Activated CD8-positive, alpha-beta memory T cell treated with anti-CD3 and anti-CD28 coated beads for 24 hours (primary cell): ENCODE measurements at regions not wholly inside any gene's neighbourhood (a gene's known extent, or its start where the extent isn't known, plus 50 kb on each side); places are given as distances from the start of the nearest gene placed in this dataset.
"Not testable (repeated sequence)": the region's sequence is repeated elsewhere in the genome, so short reads cannot be mapped to it uniquely, and the experiment has no call there.

Source experiments
- DNase-seq: peaks from one replicate; pipeline ENCODE4 v3.0.0-alpha.2; 2020

GRCh38 chr7:9919-10318, 182.5 kb upstream of the FAM20C start:
- not testable (repeated sequence) for DNase-seq

- DNase-seq = peak; percentile 42
These were observed 159.6 kb upstream of the FAM20C start for GRCh38 chr7:32565-33280.

DNA sequence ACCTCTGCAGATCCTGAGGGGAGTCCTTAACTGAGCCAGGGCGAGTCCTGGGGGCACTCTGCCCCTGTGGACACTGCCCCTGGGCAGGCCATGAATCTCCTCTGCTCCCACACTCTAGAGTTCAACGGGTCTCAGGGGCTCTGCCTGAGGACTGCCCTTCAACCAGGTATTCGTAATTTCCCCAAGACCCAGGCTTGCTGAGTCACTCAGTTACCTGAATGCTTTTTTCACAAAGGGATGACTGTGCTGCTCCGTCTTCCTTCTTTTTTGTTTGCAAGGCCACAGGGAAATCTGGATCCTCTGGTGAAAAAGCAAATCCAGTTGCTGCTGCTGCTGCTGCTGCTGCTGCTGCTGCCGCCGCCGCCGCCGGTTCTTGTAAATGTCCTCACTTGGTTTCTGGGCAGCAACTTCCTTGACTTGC, 157.2 kb upstream of the FAM20C start:
- not testable (repeated sequence) for DNase-seq

DNA sequence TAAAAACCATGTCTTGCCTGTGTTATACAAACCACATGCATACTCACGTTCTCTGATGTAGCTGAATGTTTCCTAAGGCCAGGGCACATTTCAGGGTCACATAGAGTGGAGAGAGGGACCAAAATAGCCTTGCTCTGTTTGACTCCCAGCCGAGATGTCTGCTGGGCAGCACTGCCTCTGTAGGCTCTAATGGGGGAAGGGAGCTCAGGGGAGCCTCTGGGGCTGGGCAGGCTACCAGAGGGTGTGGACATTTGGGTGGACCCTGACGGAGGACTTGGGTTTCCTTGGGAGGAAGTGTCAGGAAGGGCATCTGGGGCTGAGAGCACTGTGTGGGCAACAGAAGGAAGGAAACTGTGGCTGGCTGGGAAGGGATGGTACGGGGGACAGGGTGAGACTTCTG, 155.8 kb upstream of the FAM20C start:
- not testable (repeated sequence) for DNase-seq

DNA sequence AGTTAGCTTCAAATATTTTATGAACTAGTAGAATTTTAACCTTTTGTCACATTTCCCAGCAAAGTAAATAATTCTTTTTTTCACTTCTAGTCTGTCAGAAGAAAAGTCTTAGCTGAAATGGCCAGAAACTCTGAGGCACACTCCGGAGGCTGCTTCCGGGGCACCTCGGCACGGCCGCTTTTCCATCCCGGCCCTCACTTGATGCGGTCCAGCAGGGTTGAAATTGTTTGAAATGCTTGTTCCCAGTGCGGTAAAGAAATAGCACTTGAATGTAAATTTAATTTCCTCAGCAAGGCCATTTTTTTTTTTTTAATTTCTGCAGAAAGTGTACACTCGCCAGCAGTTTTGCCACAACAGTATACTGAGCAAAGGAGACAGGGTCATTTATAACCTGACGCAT, 154.7 kb upstream of the FAM20C start:
- not testable (repeated sequence) for DNase-seq

DNA sequence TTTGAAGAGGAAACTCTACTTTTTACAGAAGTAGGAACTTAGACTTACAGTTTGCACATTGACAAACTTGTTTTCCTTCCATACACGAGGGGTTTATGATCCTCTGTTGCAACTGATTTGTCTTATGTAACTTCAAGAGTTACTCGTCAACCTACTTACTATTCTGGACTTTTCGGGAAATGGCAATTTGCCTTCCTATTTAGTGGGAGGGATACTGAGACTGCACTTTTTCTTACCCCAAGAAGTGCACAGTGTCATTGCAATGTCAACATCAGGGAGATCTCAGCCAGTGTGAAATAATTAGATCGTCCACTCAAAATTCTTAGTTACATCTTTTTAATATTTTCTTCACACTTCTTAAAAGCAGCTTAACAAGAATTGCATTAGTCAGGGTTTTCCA, 153.9 kb upstream of the FAM20C start:
- not testable (repeated sequence) for DNase-seq

DNA sequence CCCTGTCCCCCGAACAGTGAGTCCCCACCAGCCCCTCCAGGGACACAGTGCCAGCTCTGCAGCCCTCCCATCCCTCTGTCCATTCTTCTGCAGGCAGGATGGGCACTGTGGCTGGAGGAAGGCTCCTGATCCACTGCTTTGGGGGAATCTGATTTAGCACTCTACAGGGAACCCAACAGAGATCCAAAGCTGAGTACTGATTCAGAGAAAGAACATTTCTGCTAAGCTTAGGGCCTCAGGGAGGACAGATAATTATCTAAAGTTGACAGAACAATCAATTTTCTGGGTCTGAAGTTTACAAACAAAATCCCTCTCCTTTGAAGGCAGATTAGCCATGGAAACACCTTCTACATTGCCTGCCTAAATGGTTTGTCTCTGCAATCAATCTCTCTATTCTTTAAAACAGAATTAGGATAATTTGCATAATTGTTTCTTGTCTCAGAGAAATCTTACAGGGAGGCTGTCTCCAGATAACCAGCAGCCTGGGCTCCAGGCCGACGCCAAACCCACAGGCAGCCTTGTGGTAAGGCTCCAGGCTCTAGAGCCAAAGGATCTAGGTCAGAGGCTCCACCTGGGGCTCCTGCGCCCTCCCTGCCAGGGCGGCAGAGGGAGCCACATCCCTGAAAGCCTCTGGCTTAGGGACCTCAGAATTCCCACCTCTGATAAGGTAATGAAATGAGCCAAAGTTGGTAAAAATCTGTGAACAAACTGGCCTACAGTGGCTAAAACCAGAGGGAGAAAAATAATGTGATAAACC, 152.2 kb upstream of the FAM20C start:
- DNase-seq = not testable (repeated sequence)

GRCh38 chr7:40799-41750, 151.3 kb upstream of the FAM20C start:
- peak; percentile 17 for DNase-seq

DNA sequence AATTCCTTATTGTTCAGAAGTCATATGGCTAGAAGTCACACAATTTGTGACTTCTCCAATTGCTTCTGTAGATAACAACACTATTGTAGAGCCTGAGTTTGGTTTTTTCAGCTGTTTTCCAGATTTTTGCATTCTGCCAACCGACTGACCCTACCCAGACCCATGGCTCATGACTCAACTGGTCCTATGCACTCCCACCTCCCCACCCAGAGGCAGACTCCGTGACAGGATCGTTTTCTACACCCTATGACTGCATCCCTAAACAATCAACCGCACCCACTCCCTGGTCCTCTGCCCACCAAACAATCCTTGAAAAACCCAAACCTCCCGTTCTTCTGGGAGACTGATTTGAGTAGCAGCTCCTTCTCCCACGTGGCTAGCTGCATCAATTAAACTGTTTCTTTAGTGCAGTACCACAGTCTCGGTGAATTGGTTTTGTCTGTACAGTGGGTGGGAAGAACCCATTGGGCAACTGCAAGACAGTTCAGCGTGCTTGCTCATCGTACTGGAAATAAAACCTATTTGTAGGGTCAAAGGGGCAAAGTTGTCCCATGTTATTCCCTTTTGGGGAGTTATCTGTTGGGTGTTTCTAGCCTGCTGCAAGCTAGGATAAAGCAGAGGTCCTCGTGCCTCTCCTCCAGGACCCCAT, 150.3 kb upstream of the FAM20C start:
- DNase-seq = no peak

- peak; percentile 41 for DNase-seq
These were observed 148.4 kb upstream of the FAM20C start for GRCh38 chr7:43791-44540.

GRCh38 chr7:44541-44896, 147.9 kb upstream of the FAM20C start:
- no peak for DNase-seq

- DNase-seq = peak; percentile 26
These were observed 147.0 kb upstream of the FAM20C start for GRCh38 chr7:45106-46090.

DNA sequence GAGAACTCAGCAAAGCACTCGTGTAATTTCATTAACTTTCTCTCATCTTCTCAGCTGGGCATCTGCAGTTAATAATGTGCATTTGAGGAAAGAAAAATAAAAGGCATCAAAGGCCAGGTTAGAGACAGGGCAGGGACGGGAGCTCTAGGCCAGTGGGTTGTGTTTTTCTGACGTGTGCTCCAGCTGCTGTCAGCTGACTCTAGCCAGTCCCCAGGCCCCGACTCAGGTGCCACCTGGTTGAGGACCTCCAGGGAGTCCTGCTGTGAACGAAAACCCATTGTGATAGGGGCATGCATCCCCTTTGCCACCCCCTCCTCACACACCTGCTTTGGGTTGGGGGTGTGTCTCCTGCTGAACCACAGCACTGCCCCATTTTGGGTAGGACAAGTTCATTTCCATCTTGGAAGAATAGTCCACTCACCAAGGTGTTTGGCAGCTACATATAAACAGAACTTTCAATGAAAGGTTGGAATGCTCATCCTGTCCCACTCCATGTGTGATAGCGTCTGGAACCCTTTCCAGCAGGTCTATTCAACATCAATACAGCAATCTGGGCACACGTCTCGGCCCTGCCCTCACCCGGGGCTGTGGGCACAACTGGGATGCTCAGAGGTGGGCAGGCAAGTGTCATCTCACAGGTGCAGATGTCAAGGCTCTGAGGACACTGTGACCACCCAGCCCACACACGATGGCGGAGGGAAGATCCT, 146.1 kb upstream of the FAM20C start:
- peak; percentile 28 for DNase-seq

DNA sequence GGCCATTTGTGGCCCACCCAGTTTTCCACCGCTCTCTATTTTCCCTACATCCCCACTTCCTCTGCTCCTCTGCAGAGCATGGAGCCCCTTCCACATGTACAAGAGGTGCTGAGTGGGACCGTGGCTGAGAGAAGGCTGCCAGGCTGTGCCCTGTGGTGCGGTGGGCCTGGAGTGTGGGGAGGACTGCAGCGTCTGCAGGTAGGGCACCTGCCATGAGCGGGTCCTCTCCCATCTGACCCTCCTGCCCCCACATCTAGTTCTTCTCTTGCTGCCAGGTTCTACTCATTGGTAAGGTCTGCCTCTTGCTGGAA, 145.6 kb upstream of the FAM20C start:
- DNase-seq = no peak

GRCh38 chr7:51456-52068, 140.8 kb upstream of the FAM20C start:
- no peak for DNase-seq

GRCh38 chr7:52100-52499, 140.3 kb upstream of the FAM20C start:
- DNase-seq = no peak

DNA sequence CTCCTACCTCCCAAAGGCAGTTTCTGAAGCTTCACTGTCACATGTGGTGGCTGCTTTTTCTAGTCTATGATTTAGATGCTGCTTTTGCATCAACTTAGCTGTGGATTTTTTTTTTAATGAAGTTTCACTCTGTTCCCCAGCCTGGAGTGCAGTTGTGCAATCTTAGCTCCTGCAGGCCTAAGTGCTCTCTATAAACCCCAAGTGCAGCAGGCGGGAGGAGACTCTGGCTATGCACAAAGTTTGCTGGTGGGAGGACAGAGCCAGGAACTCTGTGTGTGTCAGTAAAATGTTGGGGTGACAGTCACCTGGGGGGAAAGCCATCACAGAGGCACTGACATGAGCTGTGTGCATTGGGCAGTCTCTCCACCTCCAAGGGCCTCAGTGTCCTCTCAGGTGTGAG, 138.8 kb upstream of the FAM20C start:
- no peak for DNase-seq

DNA sequence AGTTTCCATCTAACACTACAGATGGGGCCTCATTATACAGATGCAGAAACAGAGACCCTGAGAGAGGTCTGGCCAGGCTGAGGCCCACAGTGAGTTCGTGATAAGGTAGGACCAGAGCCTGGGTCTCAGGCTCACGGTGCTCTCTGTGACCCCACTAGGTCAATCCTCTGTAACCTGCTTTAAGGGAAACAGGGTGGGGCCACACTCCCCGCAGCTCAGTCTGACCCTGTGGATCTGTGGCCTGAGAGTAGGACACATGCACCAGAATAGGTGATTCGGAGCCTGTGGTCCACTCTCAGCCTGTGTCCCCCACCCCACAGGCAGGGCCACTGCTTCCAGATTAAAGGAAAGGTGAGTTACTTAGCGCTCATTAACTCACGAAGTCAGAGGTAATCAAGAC, 137.8 kb upstream of the FAM20C start:
- no peak for DNase-seq

DNA sequence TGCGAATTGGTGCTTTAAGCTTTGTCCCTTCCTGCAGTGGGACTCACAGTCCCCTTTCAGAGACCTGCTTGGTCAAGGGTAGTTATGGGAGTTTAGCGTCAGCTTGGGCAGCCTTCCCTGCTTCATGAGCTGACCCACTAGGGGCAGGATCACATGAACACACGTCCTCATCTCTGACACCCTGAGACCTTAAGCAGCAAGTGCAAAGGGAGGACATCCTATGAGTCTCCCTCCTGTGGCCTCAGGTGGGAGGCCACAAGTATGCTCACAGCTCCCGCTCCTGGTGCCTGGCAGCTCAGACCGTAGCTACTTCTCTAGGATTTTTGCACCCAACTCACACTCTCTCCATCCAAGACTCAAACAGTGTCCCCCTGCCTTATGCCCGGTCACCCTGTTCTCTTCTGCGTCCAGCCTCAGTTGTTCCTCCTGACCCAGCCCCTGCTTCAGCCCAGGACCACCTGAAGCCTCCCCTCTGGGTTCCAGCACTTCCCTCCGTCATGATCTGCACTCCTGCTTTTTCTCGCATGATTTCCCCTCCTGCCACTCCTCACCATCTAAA, 136.6 kb upstream of the FAM20C start:
- no peak for DNase-seq
